GM23338 (cell line): ENCODE measurements at regions not wholly inside any gene's neighbourhood (a gene's known extent, or its start where the extent isn't known, plus 50 kb on each side); places are given as distances from the start of the nearest gene placed in this dataset.

ENCODE experiments used
- EZH2 ChIP-seq: fragments of 200-600 bp; sonication (generic); IDR thresholded peaks from one replicate; pipeline ENCODE4 v1.8.0; 2017; ENCODE audit warnings: antibody characterized with exemption, mild to moderate bottlenecking, low read depth; ENCODE audit not compliant: unreplicated experiment
- JUNB ChIP-seq: IDR thresholded peaks from one replicate; pipeline ENCODE4 v1.6.1; 2016; ENCODE audit warnings: antibody characterized with exemption; ENCODE audit not compliant: unreplicated experiment
- NANOG ChIP-seq: IDR thresholded peaks from 2 replicates; pipeline ENCODE4 v1.6.1; 2016; ENCODE audit warnings: antibody characterized with exemption, borderline replicate concordance
- POLR2AphosphoS5 ChIP-seq: IDR thresholded peaks from 2 replicates; pipeline ENCODE4 v1.6.1; 2016; ENCODE audit warnings: antibody characterized with exemption, low read depth
- REST ChIP-seq: IDR thresholded peaks from one replicate; pipeline ENCODE4 v1.6.1; 2018; ENCODE audit warnings: antibody characterized with exemption; ENCODE audit not compliant: unreplicated experiment
- STAT1 ChIP-seq: IDR thresholded peaks from one replicate; pipeline ENCODE4 v1.6.1; 2016; ENCODE audit warnings: antibody characterized with exemption; ENCODE audit not compliant: unreplicated experiment
- ZNF114 ChIP-seq: fragments of 250-450 bp; sonication (Bioruptor Pico); IDR thresholded peaks from 2 replicates; pipeline ENCODE4 v1.5.0; 2020; ENCODE audit warnings: mild to moderate bottlenecking, moderate library complexity
- ZNF331 ChIP-seq: fragments of 250-450 bp; sonication (Bioruptor Pico); IDR thresholded peaks from 2 replicates; pipeline ENCODE4 v1.5.0; 2020; ENCODE audit warnings: low read depth, mild to moderate bottlenecking, moderate library complexity
- ZNF462 ChIP-seq: fragments of 250-450 bp; sonication (Bioruptor Pico); IDR thresholded peaks from 2 replicates; pipeline ENCODE4 v1.5.0; 2020; ENCODE audit warnings: mild to moderate bottlenecking, moderate library complexity

GRCh38 chr17:37848690-37849616 is 75.3 kb upstream of the TBC1D3K start (continued):
- TF ChIP-seq ZNF462 = no peak
- TF ChIP-seq ZNF331 (CRISPR knock-in tag) = no peak
- no peak for TF ChIP-seq EZH2
- TF ChIP-seq NANOG = no peak
- no peak for TF ChIP-seq ZNF114 (CRISPR knock-in tag)
- TF ChIP-seq JUNB = no peak
- no peak for TF ChIP-seq REST
- TF ChIP-seq STAT1 = no peak
- no peak for TF ChIP-seq POLR2AphosphoS5
